Breast epithelium (tissue), 3 donors: ENCODE measurements at regions not wholly inside any gene's neighbourhood (a gene's known extent, or its start where the extent isn't known, plus 50 kb on each side); places are given as distances from the start of the nearest gene placed in this dataset.

Source experiments
- POLR2A ChIP-seq: fragments of 450-650 bp; IDR thresholded peaks from one replicate; pipeline ENCODE4 v1.6.1; 2016; ENCODE audit warnings: antibody characterized with exemption, mild to moderate bottlenecking, moderate library complexity
- POLR2AphosphoS5 ChIP-seq, 3 donors: sonication (generic); formaldehyde crosslinking; IDR thresholded peaks; one replicate each; pipeline ENCODE4 v1.6.1; 2017; ENCODE audit warnings: antibody characterized with exemption in 3 of 3

DNA sequence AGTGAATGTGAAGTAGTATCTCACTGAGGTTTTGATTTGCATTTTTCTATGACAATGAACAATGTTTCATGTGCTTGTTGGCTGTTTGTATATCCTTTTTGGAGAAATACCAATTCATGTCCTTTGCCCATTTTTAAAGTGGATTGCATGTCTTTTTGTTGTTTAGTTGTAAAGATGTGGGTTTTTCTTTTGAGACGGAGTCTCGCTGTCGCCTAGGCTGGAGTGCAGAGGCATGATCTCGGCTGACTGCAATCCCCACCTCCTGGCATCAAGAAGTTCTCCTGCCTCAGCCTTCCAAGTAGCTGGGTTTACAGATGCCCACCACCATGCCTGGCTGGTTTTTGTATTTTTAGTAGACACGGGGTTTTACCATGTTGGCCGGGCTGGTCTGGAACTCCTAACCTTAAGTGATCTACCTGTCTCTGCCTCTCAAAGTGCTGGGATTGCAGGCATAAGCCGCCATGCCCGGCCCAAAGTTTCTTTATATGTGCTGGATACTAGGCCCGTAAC is 236.7 kb downstream of the MYCN start:
- TF ChIP-seq POLR2AphosphoS5 (IDR thresholded peaks at IDR 0.05) (no peak), POLR2A (no peak)
